C1 segment of cervical spinal cord (tissue), 14 donors: ENCODE measurements at regions not wholly inside any gene's neighbourhood (a gene's known extent, or its start where the extent isn't known, plus 50 kb on each side); places are given as distances from the start of the nearest gene placed in this dataset.
"Not testable (repeated sequence)": the region's sequence is repeated elsewhere in the genome, so short reads cannot be mapped to it uniquely, and the experiment has no call there.

ENCODE experiments used
- DNase-seq, 14 donors: peaks; one replicate each; lab custom pipeline; 2025; lab: John Stamatoyannopoulos, UW

DNA sequence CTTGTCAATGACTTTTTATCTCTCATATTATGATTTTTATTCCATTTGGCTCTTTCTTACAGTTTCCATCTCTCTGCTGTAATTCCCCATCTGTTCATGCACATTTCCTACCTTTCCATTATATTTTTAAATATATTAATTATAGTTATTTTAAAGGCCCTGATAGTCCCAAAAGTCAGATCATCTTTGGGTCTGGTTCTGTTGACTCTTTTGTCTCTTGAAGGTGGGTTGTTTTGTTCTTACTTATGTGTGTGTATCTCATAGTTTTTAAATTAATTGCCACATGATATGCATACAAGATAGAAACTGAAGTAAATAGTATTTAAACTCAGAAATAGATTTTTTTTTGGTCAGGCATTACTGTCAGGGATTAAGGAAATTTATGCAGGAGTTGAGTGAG lies 178.0 kb upstream of the AJAP1 start:
- no peak for DNase-seq

DNA sequence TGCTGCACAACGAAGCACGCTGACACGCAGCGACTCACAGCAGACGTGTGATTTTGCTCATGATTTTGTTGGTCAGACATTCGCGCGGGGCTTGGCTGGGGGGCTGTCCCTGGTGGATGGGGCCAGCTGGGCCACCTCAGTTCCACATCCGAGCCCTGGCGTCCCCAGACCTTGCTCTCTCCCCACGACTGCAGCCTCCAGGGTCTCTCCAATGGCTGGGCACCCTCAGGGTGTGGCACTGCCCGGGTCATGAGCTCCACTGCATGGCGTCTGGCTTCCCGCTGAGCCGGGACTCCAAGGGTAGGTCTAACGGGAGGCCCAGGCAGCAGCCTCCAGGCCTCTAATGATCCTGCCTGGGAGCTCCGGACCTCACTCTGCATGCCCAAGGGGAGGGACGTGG lies 173.0 kb upstream of the AJAP1 start:
- DNase-seq, result no peak

DNA sequence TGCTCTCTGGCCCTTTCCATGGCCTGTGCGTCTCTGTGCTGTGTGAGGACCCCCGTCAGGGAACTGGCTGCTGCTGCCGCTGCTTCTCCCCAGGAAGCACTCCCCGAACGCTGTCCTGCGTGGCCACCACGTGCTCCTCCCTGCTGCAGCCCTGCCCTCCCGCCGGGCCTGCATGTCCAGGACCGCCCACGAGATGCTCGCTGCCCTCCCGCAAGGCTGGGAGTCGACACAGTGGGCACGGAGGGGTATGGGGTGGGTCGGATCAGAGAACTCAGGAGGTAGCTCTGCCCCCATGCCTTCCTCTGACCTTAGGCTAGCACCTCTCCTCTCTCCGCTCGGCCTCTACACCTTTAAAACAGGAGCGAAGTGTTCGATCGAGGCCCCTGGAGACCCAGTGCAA lies 171.9 kb upstream of the AJAP1 start:
- DNase-seq, result no peak

DNA sequence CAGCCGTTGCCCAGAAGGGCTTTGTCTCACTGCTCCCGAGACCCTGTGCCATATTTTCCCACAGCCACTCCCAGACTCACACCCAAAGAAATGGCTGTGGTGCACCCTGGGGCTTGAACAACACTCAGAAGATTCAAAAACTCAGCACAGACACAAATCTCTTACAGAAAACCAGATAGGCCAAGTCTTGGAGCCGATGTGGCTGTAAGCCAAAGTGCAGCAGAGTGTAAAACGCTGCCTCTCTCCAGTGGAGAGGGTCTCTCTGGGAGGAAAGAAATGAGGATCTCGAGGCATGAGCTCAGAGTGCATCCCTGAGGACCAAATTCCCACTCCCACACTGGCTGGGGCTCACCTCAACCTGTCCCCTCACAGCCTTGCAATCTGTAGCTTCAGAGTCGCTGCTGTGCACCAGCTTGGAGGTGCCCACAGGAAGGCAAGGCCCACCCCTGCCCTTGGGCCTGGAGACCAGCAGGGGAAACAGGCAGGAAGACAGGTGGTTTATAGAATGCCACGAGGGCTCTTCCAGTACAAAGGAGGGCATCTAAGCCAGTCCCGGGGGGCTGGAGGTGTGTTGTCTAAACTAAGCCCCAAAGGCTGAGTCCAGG lies 171.3 kb upstream of the AJAP1 start:
- no peak for DNase-seq

DNA sequence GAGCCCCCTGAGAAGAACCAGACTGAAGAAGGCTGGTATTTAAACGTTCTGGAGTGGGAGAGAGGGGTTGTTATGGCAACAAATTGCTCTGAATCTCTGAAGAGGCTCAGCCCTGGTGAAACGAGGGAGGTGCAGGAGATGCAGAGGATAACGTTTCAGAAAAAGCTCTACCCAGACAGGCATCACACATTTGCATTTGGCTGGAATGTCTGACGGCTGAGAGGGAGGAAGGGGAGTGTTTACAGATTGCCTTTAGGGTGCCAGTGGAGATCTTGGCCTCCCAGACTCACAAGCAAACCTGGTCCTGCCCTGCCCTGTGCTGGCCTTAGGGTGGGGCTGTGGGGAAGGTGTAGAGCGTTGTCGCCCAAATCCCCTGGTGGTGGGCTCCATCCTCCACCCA lies 169.0 kb upstream of the AJAP1 start:
- no peak for DNase-seq

DNA sequence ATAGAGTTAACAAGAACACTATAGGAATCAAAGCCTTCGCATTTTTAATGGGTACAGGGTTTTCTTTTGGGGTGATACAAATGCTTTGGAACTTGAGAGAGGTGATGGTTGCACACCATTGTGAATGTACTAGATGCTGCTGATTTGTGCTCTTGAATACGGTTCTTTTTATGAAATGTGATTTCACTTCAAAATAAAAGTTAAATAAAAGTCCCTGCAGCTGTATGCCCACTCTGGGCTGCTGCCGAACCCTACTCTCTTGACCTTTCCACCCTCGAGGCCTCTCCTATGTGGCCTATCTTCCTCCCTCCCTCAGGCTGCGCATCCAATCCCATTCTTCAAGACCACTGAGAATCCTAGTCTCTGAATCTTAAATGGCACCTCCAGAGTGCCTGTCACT lies 168.5 kb upstream of the AJAP1 start:
- no peak for DNase-seq

DNA sequence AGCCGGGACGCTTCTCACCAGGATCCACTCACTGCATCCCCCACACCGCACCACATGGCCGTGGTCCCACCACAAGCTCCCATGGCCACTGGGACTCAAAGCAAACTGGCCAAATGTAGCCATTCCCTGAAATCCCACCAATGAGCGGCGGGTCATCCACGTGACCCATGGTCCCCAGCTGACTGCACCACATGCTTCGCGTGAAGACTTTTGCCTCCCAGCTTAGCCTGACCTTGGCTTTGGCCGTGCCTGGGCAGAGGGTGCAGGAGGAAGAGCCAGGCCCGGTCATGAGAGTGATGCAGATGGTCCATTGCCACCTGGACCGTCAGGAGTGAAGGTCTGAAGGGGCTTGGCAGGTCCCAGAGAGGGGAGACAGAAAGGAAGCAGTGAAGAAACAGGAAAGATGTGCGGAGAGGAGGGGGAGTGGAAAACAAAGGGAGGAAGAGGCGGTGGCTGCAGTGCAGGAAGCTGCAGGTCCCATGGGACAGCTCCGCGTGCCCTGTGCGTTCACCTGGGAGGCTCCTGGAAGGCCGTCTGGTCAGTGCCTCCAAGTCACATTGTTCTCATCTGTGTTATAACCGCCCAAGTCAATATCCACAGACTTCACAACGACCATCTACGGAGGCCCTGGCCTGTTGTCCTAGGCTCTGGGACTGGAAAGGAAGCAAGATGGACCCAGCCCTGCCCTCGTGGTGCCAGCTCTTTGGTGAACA lies 167.8 kb upstream of the AJAP1 start:
- no peak for DNase-seq

DNA sequence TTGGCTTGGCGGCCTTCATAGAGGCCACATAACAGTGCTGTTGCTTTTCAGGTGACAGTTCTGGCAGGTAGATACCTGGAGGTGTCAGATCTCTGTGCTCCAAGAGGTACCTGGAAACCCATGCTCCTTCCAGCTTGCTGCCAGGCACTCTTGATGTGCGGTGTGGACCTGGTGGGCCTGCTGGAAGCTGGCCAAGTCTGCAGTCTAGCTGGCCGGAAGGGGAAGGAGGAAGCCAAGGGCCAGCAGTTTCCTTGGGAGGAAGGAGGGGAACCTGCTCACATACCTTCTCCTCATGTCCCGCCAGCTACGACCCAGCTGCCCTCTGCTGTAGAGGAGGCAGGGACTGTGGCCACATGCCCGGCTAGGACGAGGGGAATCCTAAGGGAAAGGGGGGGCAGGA lies 166.4 kb upstream of the AJAP1 start:
- DNase-seq, result no peak

DNA sequence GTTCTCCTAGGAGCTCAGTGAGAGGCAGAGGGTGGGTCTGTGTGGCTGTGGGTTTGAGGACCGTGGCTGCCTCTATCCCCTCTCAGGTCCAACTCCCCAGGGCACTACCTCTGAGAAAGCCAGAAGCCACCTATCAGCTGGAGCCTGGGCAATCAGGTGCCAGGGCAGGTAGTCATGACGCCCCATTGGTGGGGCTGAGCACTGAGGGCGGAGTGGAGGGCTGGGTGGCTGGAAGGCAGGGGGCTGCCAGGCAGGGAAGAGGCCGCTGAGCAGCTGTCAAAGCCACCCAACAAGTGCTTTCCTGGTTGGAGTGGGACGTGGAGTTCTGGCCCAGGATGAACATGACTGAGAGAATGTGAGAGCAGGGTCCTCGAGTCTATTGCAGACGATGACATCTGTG lies 164.9 kb upstream of the AJAP1 start:
- DNase-seq, result no peak

DNA sequence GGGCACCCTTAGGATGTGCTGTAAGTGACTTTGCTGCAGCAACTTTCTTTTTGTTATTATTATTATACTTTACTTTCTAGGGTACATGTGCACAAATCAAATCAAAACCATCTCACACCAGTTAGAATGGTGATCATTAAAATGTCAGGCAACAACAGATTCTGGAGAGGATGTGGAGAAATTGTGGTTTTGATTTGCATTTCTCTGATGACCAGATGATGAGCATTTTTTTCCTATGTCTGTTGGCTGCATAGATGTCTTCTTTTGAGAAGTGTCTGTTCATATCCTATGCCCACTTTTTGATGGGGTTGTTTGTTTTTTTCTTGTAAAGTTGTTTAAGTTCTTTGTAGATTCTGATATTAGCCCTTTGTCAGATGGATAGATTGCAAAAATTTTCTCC lies 164.4 kb upstream of the AJAP1 start:
- DNase-seq, result not testable (repeated sequence)

DNA sequence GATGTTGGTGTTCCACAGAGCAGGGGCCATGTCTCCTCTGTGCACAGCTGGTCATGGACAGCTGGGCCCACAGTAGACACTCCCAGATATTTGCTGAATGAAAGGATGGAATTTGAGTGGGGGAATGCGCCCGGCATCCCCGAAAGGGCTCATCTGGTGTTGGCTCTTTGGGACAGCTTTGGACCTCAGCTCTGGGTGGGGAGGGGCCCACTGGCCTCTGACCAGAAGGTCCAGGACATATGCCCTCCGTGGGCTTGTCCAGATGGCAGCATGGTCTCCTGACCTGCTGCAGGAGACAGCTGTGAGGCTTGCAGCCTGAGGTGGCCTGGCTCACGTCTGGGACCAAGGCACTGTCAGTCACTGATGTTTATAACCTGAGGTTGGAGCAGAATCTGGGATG lies 160.4 kb upstream of the AJAP1 start:
- DNase-seq, result no peak

DNA sequence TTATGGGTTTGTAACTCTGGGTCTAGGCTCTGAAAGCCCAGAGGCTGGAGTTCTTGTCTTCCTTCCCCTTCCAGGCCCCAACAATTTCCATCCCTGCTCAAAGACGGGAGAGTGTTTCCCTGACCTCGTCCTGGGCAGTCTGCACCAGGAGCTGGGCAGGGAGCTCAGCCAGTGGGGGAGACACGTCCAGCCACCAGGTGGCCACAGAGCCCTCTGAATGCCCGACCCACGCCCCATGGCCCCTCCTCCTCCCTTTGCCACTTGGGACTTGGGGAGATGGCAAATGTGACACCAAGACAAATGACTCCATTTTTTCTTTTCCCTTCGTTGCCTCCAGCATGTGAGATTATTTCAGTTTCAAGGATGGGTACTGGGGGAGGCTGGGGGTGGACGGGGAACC lies 159.9 kb upstream of the AJAP1 start:
- no peak for DNase-seq

DNA sequence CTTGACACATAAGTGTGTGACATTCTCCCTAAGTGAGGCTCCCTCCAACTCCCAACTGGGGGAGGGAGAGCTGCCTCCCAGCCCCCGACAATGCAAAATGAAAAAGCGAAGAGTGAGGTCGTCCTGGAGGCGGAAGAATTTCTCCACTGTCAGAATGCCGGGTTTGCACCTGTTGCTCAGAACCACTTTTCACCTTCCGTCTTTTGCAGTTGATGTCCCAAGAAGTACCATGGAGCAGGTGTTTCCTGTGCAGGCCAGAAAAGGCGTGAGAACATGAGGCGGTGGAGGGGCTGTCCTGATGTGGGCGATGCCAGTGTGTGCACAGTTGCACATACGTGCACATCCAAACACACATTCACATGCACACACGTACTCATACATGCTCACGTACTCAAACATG lies 158.6 kb upstream of the AJAP1 start:
- DNase-seq, result no peak

DNA sequence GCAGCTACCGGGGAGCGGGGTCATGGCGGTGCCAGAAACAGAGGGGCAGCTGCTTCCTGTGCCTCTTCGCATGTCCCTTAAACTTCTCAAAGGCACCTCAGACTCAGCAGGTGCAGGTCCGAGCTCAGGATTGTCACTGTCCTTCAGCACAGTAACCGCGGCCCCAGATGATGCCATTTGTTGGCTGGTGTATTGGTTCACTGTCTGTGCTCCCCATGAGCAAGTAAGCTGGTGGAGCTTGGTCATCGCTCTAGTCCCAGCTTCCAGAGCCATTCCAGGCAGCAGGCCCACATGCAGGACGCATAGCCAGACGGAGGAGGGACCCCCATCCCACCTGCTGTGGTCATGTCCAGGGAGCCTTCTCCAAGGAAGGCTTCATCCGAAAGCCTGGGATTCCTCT lies 154.0 kb upstream of the AJAP1 start:
- DNase-seq, result no peak

DNA sequence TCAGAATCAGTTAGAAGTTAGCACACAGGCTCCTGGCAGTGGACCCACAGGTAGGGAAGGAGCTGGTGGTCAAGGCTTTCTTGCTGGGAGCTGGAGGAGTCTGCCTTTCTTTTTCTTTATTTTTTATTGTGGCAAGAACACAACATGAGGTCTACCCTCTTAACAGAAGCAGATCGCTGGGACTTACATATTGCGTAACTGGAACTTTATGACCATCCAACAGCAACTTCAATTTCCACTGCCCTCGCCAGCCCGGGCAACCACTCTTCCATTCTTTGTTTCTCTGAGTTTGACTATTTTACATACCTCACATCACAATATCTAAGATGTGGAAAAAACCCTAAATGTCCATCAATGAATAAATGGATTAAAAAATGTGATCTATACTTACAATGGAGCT lies 147.8 kb upstream of the AJAP1 start:
- DNase-seq, result no peak

DNA sequence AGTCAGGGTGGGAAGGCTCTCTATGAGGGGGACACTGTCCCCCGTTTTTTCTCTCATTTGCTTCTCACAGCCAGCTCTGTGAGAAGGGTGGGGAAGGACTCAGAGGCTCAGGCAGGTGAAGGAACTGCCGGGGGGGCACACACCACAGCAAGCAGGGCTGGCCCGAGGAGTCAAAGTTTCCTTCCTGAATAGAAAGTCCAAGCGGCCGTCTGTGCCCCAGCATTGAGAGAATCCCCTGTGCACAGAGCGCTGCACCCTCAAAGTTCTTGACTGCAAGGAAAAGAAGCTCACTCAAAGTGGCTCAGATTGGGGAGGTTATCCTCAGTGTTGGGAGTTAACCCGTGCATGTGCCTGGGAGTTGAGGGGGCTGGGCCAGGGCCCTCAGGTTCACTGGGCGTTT lies 145.2 kb upstream of the AJAP1 start:
- no peak for DNase-seq

DNA sequence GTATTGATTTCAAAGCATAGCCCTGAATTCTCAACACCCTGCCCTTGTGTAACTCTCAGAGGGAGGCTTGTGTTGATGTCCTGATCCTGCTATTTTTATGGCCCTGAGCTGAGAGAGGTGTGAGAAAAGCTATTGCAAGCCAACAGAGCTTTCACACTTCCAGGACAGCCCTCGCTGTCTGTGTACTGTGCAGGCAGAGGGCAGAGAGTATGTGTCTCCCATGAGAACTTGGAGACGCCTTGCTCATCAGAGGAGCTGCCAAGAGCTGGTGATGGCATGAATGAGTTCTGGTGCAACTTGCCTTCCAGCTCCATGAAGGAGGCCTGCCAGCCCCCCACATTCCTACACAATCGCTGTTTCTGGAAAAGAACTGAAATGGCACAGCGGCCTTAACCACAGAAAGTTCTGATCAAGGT lies 144.1 kb upstream of the AJAP1 start:
- no peak for DNase-seq

DNA sequence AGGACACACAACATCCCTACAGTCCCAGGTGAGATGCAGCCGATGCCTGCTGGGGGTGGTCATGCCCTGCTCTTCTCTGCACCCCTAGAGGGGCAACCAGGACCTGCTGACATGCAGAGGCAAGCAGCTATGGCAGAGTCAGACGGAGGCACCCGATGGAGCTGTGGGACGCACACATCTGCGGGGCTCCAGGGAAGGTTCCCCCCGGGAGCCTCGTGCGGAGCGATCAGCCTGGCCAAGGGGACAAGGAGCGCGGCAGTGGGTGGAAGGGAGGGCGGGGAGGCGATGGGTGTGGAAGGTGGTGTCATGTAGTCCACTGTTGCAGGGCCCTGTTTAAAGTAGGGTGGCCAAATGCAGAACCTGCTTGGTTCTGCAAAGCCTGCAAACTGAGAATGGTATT lies 143.0 kb upstream of the AJAP1 start:
- no peak for DNase-seq

DNA sequence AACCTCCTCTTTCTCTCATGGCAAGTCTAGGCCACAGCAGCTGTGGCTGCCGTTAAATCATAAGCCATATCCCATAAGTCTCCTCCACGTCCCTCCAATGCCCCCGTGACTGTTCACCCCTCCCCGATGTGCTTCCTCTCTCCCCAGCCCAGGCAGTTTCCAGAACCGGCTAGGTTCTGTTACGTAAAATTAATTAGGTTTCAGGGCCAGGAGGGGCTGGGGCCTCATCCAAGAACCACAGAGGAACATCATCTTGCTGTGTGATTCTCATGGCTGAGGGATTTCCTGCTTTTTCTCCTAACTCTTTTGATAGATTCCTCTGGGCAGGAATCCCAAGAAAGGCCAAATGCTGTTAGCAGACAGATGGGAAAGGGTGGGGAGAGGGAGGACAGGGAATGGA lies 141.8 kb upstream of the AJAP1 start:
- peak in 1 of 14 donors; percentile 11 for DNase-seq

DNA sequence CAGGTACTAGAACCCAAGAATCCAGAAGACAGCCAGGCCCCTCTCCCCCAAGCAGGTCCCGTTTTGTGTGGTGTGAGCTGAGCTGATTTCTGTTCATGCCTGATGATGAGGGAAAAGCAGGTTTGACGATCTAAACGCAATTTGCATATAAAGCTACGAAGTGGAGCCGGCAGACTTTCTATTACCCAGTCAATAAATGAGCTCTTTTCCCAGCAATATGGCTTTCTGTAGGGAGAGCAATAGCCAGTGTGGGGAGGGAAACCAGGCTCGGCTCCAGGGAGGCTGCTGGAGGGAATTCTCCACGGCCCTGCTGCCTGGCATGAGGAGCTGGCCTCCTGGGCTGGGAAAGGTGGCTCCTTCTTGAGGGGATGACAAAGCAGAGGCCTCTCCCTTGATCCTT lies 140.7 kb upstream of the AJAP1 start:
- no peak for DNase-seq

DNA sequence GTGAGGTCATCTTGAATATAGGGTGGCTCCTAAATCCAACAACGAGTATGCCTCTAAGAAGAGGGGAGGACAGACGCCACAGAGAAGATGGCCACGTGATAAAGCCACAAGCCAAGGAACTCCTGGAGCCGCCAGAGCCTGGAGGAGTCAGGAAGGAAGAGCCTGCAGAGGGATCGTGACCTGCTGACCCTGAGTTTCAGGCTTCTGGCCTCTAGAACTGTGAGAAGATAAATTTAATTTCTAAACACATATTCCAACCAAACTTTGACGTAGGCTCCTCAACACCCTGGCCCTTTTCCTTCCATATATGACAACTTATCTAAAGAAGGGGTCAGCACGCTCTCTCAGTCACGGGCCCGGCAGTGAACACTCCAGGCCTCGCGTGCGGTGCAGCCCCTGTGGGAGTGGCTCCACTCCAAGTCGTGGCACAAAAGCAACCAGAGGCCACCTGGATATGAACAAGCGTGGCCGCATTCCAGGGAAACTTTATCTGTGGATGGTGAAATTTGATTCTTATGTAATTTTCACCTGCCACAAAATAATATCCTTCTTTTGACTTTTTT lies 138.6 kb upstream of the AJAP1 start:
- no peak for DNase-seq

DNA sequence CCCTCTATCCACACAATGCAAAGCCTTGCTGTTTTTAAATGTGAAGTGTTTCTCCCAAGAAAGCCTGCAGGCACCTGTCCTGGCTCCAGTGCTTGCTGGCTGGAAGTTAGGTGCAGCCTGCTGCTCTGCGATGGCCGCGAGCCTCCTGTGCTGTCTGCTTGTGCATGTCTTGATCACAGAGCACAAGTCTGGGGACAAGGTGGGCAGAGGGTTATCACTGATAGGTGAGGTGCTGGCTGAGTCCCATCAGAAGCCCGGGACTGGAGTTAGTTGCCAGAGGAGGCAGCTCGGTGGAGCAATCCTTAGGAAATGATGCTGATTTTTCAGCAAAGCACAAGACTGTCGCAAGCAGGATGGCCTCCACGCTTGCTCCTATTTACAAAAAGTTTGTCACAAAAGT lies 137.8 kb upstream of the AJAP1 start:
- DNase-seq, result no peak

DNA sequence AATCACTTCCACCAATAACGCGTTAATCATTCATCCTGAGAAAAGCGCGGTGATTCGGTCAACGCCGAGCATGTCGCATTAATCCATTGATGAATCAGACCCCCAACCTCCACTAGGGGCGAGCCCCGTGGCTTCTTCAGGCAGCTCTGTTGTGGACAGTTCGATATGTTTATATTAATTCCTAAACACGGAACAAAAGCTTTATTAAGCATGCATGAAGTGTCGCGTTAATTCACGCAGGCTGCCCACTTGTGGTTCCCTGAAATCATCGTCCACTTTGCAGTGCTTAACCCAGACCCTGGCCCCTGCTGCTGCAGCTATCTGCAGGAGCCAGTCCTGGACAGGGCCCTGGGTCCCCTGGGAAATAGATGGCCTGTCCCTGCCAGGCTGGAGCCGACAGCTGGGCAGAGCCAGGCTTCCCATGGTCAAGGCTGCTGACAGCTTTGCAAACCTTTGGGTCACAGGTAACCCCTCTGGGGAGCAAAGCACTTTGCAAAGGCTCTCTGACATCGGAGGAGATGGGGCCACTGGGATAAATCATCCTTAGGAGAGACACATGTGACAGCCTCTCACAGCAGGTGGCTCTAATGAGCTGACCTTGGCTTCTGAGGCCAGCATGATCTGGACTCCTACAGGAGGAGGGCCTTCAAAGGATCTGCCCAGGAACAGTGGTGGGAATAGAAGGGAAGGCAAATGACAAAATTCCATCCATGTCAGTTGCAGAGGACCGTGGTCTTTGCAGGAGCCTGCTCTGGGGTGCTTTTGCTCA lies 137.0 kb upstream of the AJAP1 start:
- no peak for DNase-seq
